K562 (cell line): ENCODE measurements at regions not wholly inside any gene's neighbourhood (a gene's known extent, or its start where the extent isn't known, plus 50 kb on each side); places are given as distances from the start of the nearest gene placed in this dataset.

Experiments
- ATAC-seq: fragments of 200-7000 bp; cut with Tn5 transposase; 3 replicates; pipeline ENCODE4 v1.9.1; 2020; ENCODE audit warnings: moderate library complexity
- BruUV-seq: library from RNA; stranded (reverse); fragments of 400-500 nt; replicated peaks from 2 replicates; lab custom pipeline; 2021; lab: Mats Ljungman, UMichigan
- CTCF ChIA-PET: fragments of 300-600 bp; formaldehyde crosslinking; extraction: SDS; loops from one replicate; lab custom pipeline; 2021; ENCODE audit warnings: low intra/inter-chr PET ratio; lab: Yijun Ruan, JAX
- POLR2A ChIA-PET: fragments of 300-600, 350-650 bp; sonication (Branson Sonifier 250); formaldehyde crosslinking; extraction: SDS; loops from one replicate; lab custom pipeline; 2021; ENCODE audit warnings: antibody characterized with exemption, inconsistent platforms; lab: Yijun Ruan, JAX
- DNase-seq, 4 experiments: peaks; one replicate each; pipeline versions ENCODE4 v3.0.0 to v3.0.0-alpha.2; 2011 to 2018; ENCODE audit warnings: low spot score in 3 of 4, mixed read lengths in 3 of 4; ENCODE audit errors: extremely low read depth in 1 of 4
- FAIRE-seq: peaks from 2 replicates; lab custom pipeline; 2011; peaks lifted over from hg19 to GRCh38; lab: Jason Lieb, UNC
- H2AFZ ChIP-seq: 2 replicates; pipeline ENCODE4 v1.6.0; 2011; ENCODE audit warnings: low read depth, low read length, control low read depth, inconsistent platforms
- H3K27ac ChIP-seq: fragments of 200-600 bp; 3 replicates; pipeline ENCODE4 v1.8.0; 2011; ENCODE audit warnings: low read depth, mild to moderate bottlenecking, control low read depth, inconsistent platforms, low read length, moderate library complexity, mixed read lengths; ENCODE audit errors: extremely low read depth
- H3K27me3 ChIP-seq, 2 experiments: fragments of 300-600 bp in 1 of 2; 2 replicates in 1 of 2; 3 replicates in 1 of 2; pipeline versions ENCODE4 v1.6.0 to v1.8.0; 2011; ENCODE audit warnings: inconsistent platforms in 2 of 2, low read length in 2 of 2, mild to moderate bottlenecking in 1 of 2, mixed read lengths in 1 of 2, moderate library complexity in 1 of 2; ENCODE audit not compliant: control insufficient read depth in 2 of 2, insufficient read depth in 2 of 2
- H3K36me3 ChIP-seq: fragments of 300-600 bp; 3 replicates; pipeline ENCODE4 v1.8.0; 2011; ENCODE audit warnings: mild to moderate bottlenecking, low read length, inconsistent platforms; ENCODE audit not compliant: control insufficient read depth, insufficient read depth
- H3K4me1 ChIP-seq, 2 experiments: fragments of 200-600 bp in 1 of 2; replicated peaks in 1 of 2; 2 replicates in 1 of 2; 3 replicates in 1 of 2; pipeline versions ENCODE4 v1.5.1 to v1.8.0; 2011; ENCODE audit warnings: inconsistent platforms in 2 of 2, low read length in 2 of 2, mild to moderate bottlenecking in 1 of 2, mixed read lengths in 1 of 2, moderate library complexity in 1 of 2; ENCODE audit not compliant: control insufficient read depth in 2 of 2, insufficient read depth in 2 of 2
- H3K4me2 ChIP-seq: 2 replicates; pipeline ENCODE4 v1.6.1; 2011; ENCODE audit warnings: low read length, control low read depth, inconsistent platforms, mixed read lengths; ENCODE audit not compliant: insufficient read depth
- H3K4me3 ChIP-seq: fragments of 200-600 bp; sonication (generic), shearing (Covaris generic); 2 replicates; pipeline ENCODE4 v1.5.1; 2016; ENCODE audit warnings: control low read depth, inconsistent platforms
- H3K79me2 ChIP-seq: fragments of 200-600 bp; 3 replicates; pipeline ENCODE4 v1.8.0; 2011; ENCODE audit warnings: low read length, inconsistent platforms; ENCODE audit not compliant: control insufficient read depth, insufficient read depth
- H3K9ac ChIP-seq, 2 experiments: 2 replicates each; pipeline versions ENCODE4 v1.6.0 to v1.6.1; 2011; ENCODE audit warnings: low read depth in 2 of 2, low read length in 2 of 2, control low read depth in 1 of 2, inconsistent platforms in 1 of 2, mild to moderate bottlenecking in 1 of 2, mixed read lengths in 1 of 2; ENCODE audit not compliant: insufficient read depth in 1 of 2
- H3K9me1 ChIP-seq: one replicate; pipeline ENCODE4 v1.6.0; 2011; ENCODE audit warnings: inconsistent platforms, mild to moderate bottlenecking, low read length, moderate library complexity; ENCODE audit not compliant: control insufficient read depth, insufficient read depth
- H3K9me3 ChIP-seq: replicated peaks from 2 replicates; pipeline ENCODE4 v1.5.1; 2011; ENCODE audit warnings: low read depth, low read length, inconsistent platforms; ENCODE audit not compliant: control insufficient read depth, insufficient read depth
- H4K20me1 ChIP-seq: replicated peaks from 2 replicates; pipeline ENCODE4 v1.6.1; 2011; ENCODE audit warnings: low read length, inconsistent platforms, mixed read lengths; ENCODE audit not compliant: control insufficient read depth, insufficient read depth
- HNRNPK ChIP-seq: fragments of 200-400 bp; formaldehyde crosslinking; IDR thresholded peaks from one replicate; pipeline ENCODE4 v1.6.1; 2018; ENCODE audit warnings: mild to moderate bottlenecking, low read depth, low read length; ENCODE audit not compliant: poor library complexity, severe bottlenecking
- MAFG ChIP-seq: fragments of 450-650 bp; conservative IDR thresholded peaks from 2 replicates; pipeline ENCODE4 v1.6.1; 2016; ENCODE audit warnings: missing genetic modification characterization, missing compliant biosample characterization
- PYGO2 ChIP-seq: fragments of 450-650 bp; IDR thresholded peaks from 2 replicates; pipeline ENCODE4 v1.6.1; 2016; ENCODE audit warnings: mild to moderate bottlenecking, missing genetic modification characterization, moderate library complexity, missing compliant biosample characterization
- RUNX1 ChIP-seq: sonication (generic); IDR thresholded peaks from 2 replicates; pipeline ENCODE4 v1.6.1; 2016; ENCODE audit warnings: antibody characterized with exemption, low read depth
- STAT5B ChIP-seq: fragments of 250-450 bp; sonication (Bioruptor Pico); IDR thresholded peaks from 2 replicates; pipeline ENCODE4 v1.8.0; 2021; ENCODE audit warnings: mild to moderate bottlenecking, inconsistent platforms
- SUPT5H ChIP-seq: fragments of 450-650 bp; IDR thresholded peaks from 2 replicates; pipeline ENCODE4 v1.6.1; 2016
- XRCC5 ChIP-seq: fragments of 200-400 bp; formaldehyde crosslinking; IDR thresholded peaks from 2 replicates; pipeline ENCODE4 v1.6.1; 2017; ENCODE audit warnings: low read depth, mild to moderate bottlenecking, low read length
- ZNF263 ChIP-seq: sonication (generic); formaldehyde crosslinking; IDR thresholded peaks from 2 replicates; pipeline ENCODE4 v1.8.0; 2022; ENCODE audit warnings: mild to moderate bottlenecking, missing genetic modification reagents, borderline replicate concordance
- ZNF668 ChIP-seq: fragments of 250-450 bp; sonication (Bioruptor Pico); IDR thresholded peaks from 2 replicates; pipeline ENCODE4 v1.8.0; 2022; ENCODE audit warnings: mild to moderate bottlenecking, inconsistent platforms
- WGBS: fragments of 100-300 bp; shearing (Covaris generic); methylation state at CpG from one replicate; pipeline ENCODE4 v1.1.6; 2016; ENCODE audit warnings: low coverage, mixed read lengths; ENCODE audit not compliant: insufficient coverage; ENCODE audit errors: missing lambda C conversion rate; 5-methylcytosine and 5-hydroxymethylcytosine counted together
- in situ Hi-C: fragments of 300-500 bp; cut with MboI; formaldehyde crosslinking; loops from 4 replicates; pipeline ENCODE4 v1.15.0; 2018; ENCODE audit warnings: inconsistent platforms, mixed read lengths
- intact Hi-C: fragments of 100-400 bp; cut with micrococcal nuclease; formaldehyde crosslinking; loops from 2 replicates; pipeline ENCODE4 v1.14.2; 2022
- TF ChIP-seq, protein P1 (sequence below): fragments of 200-800 bp; sonication (Bioruptor generic); IDR thresholded peaks from 2 replicates; pipeline ENCODE4 v1.6.1; 2016; ENCODE audit warnings: missing genetic modification characterization, missing compliant biosample characterization
- TF ChIP-seq, protein P2 (sequence below), 2 experiments: fragments of 150-350 bp in 1 of 2; IDR thresholded peaks; 2 replicates each; pipeline ENCODE4 v1.6.1; 2012 to 2016; ENCODE audit warnings: low read depth in 2 of 2, low read length in 2 of 2, mild to moderate bottlenecking in 1 of 2, moderate library complexity in 1 of 2
- TF ChIP-seq, protein P3 (sequence below): fragments of 250-450 bp; sonication (Bioruptor Pico); IDR thresholded peaks from 2 replicates; pipeline ENCODE4 v1.8.0; 2021; ENCODE audit warnings: borderline replicate concordance, mild to moderate bottlenecking, moderate library complexity; ENCODE audit not compliant: poor library complexity, severe bottlenecking

- TF ChIP-seq, protein P1, sequence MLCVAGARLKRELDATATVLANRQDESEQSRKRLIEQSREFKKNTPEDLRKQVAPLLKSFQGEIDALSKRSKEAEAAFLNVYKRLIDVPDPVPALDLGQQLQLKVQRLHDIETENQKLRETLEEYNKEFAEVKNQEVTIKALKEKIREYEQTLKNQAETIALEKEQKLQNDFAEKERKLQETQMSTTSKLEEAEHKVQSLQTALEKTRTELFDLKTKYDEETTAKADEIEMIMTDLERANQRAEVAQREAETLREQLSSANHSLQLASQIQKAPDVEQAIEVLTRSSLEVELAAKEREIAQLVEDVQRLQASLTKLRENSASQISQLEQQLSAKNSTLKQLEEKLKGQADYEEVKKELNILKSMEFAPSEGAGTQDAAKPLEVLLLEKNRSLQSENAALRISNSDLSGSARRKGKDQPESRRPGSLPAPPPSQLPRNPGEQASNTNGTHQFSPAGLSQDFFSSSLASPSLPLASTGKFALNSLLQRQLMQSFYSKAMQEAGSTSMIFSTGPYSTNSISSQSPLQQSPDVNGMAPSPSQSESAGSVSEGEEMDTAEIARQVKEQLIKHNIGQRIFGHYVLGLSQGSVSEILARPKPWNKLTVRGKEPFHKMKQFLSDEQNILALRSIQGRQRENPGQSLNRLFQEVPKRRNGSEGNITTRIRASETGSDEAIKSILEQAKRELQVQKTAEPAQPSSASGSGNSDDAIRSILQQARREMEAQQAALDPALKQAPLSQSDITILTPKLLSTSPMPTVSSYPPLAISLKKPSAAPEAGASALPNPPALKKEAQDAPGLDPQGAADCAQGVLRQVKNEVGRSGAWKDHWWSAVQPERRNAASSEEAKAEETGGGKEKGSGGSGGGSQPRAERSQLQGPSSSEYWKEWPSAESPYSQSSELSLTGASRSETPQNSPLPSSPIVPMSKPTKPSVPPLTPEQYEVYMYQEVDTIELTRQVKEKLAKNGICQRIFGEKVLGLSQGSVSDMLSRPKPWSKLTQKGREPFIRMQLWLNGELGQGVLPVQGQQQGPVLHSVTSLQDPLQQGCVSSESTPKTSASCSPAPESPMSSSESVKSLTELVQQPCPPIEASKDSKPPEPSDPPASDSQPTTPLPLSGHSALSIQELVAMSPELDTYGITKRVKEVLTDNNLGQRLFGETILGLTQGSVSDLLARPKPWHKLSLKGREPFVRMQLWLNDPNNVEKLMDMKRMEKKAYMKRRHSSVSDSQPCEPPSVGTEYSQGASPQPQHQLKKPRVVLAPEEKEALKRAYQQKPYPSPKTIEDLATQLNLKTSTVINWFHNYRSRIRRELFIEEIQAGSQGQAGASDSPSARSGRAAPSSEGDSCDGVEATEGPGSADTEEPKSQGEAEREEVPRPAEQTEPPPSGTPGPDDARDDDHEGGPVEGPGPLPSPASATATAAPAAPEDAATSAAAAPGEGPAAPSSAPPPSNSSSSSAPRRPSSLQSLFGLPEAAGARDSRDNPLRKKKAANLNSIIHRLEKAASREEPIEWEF, result no peak
- TF ChIP-seq ZNF263 (CRISPR knock-in tag) (no peak), RUNX1 (no peak), STAT5B (no peak), XRCC5 (no peak)
Measured at GRCh38 chr12:92520511-92520910, 182.3 kb upstream of the PLEKHG7 start (continued).

GRCh38 chr12:92519284-92519683 is 183.5 kb upstream of the PLEKHG7 start:
- no peak overlapping the region for H2AFZ ChIP-seq
- H3K9me1 ChIP-seq, result no peaks in the 10 kb centered on the region
- no peaks in the 10 kb centered on the region for H3K4me1 ChIP-seq
- no peak overlapping the region for H3K9ac ChIP-seq
- in situ Hi-C loops, result no loop called here
- no peak for DNase-seq
- no TSS peak for BruUV-seq
- no peak overlapping the region for H3K27ac ChIP-seq
- no peaks in the 10 kb centered on the region for H3K36me3 ChIP-seq
- ATAC-seq, result no peak
- no peaks in the 10 kb centered on the region for H3K79me2 ChIP-seq
- H3K9me3 ChIP-seq, result no peaks in the 10 kb centered on the region
- no peak overlapping the region for H3K4me2 ChIP-seq
- 35% methylated on average over 1 of the region's 1 CpG for WGBS
- FAIRE-seq, result no peak
- H3K27me3 ChIP-seq, result no peaks in the 10 kb centered on the region
- intact Hi-C loops, result no loop called here
- no peaks in the 10 kb centered on the region for H4K20me1 ChIP-seq
- no peak overlapping the region for H3K4me3 ChIP-seq
- CTCF ChIA-PET, result no interaction called here
- POLR2A ChIA-PET, result no interaction called here
- TF ChIP-seq SUPT5H, result no peak
- TF ChIP-seq PYGO2 (tag), result no peak
- TF ChIP-seq MAFG, result no peak
- no peak for TF ChIP-seq HNRNPK
- no peak for TF ChIP-seq ZNF668 (CRISPR knock-in tag)
- TF ChIP-seq, protein P2, sequence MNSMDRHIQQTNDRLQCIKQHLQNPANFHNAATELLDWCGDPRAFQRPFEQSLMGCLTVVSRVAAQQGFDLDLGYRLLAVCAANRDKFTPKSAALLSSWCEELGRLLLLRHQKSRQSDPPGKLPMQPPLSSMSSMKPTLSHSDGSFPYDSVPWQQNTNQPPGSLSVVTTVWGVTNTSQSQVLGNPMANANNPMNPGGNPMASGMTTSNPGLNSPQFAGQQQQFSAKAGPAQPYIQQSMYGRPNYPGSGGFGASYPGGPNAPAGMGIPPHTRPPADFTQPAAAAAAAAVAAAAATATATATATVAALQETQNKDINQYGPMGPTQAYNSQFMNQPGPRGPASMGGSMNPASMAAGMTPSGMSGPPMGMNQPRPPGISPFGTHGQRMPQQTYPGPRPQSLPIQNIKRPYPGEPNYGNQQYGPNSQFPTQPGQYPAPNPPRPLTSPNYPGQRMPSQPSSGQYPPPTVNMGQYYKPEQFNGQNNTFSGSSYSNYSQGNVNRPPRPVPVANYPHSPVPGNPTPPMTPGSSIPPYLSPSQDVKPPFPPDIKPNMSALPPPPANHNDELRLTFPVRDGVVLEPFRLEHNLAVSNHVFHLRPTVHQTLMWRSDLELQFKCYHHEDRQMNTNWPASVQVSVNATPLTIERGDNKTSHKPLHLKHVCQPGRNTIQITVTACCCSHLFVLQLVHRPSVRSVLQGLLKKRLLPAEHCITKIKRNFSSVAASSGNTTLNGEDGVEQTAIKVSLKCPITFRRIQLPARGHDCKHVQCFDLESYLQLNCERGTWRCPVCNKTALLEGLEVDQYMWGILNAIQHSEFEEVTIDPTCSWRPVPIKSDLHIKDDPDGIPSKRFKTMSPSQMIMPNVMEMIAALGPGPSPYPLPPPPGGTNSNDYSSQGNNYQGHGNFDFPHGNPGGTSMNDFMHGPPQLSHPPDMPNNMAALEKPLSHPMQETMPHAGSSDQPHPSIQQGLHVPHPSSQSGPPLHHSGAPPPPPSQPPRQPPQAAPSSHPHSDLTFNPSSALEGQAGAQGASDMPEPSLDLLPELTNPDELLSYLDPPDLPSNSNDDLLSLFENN (IDR thresholded peaks at IDR 0.05; ENCODE audit: low read depth in 2 of 2, low read length in 2 of 2), result no peak
- TF ChIP-seq, protein P3, sequence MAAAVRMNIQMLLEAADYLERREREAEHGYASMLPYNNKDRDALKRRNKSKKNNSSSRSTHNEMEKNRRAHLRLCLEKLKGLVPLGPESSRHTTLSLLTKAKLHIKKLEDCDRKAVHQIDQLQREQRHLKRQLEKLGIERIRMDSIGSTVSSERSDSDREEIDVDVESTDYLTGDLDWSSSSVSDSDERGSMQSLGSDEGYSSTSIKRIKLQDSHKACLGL (CRISPR knock-in tag), result no peak
